ENCODE measurements at regions not wholly inside any gene's neighbourhood (a gene's known extent, or its start where the extent isn't known, plus 50 kb on each side); places are given as distances from the start of the nearest gene placed in this dataset.

GRCh38 chr10:8531116-8531515 lies 476.6 kb downstream of the GATA3 start:
- DNase-seq (ENCODE audit: low read depth in 2 of 3, low spot score in 2 of 3), result no peak

GRCh38 chr10:8532647-8533046 lies 478.2 kb downstream of the GATA3 start:
- DNase-seq (ENCODE audit: low read depth in 2 of 3, low spot score in 2 of 3), result no peak

GRCh38 chr10:8533462-8533861 lies 479.0 kb downstream of the GATA3 start:
- DNase-seq (ENCODE audit: low read depth in 2 of 3, low spot score in 2 of 3), result no peak

GRCh38 chr10:8534096-8534495 lies 479.6 kb downstream of the GATA3 start:
- DNase-seq (ENCODE audit: low read depth in 2 of 3, low spot score in 2 of 3), result no peak

- DNase-seq (ENCODE audit: low read depth in 2 of 3, low spot score in 2 of 3), result no peak
These were observed 480.4 kb downstream of the GATA3 start for GRCh38 chr10:8534891-8535290.

GRCh38 chr10:8539056-8539455 lies 484.6 kb downstream of the GATA3 start:
- DNase-seq (ENCODE audit: low read depth in 2 of 3, low spot score in 2 of 3), result no peak

- DNase-seq (ENCODE audit: low read depth in 2 of 3, low spot score in 2 of 3), result no peak
These were observed 489.0 kb downstream of the GATA3 start for GRCh38 chr10:8543361-8544056.

- no peak for DNase-seq (ENCODE audit: low read depth in 2 of 3, low spot score in 2 of 3)
These were observed 489.5 kb downstream of the GATA3 start for GRCh38 chr10:8544057-8544380.

- DNase-seq (ENCODE audit: low read depth in 2 of 3, low spot score in 2 of 3), result no peak
These were observed 490.0 kb downstream of the GATA3 start for GRCh38 chr10:8544500-8544899.

- no peak for DNase-seq (ENCODE audit: low read depth in 2 of 3, low spot score in 2 of 3)
These were observed 500.1 kb downstream of the GATA3 start for GRCh38 chr10:8554574-8554973.

GRCh38 chr10:8556321-8556720 lies 501.8 kb downstream of the GATA3 start:
- DNase-seq (ENCODE audit: low read depth in 2 of 3, low spot score in 2 of 3), result no peak

- no peak for DNase-seq (ENCODE audit: low read depth in 2 of 3, low spot score in 2 of 3)
These were observed 509.0 kb downstream of the GATA3 start for GRCh38 chr10:8563478-8563877.

- no peak for DNase-seq (ENCODE audit: low read depth in 2 of 3, low spot score in 2 of 3)
These were observed 512.2 kb downstream of the GATA3 start for GRCh38 chr10:8566737-8567136.

GRCh38 chr10:8568401-8568800 lies 513.9 kb downstream of the GATA3 start:
- DNase-seq (ENCODE audit: low read depth in 2 of 3, low spot score in 2 of 3), result no peak

- no peak for DNase-seq (ENCODE audit: low read depth in 2 of 3, low spot score in 2 of 3)
These were observed 521.1 kb downstream of the GATA3 start for GRCh38 chr10:8575620-8576019.

GRCh38 chr10:8576281-8576680 lies 521.8 kb downstream of the GATA3 start:
- DNase-seq (ENCODE audit: low read depth in 2 of 3, low spot score in 2 of 3), result no peak

GRCh38 chr10:8576911-8577310 lies 522.4 kb downstream of the GATA3 start:
- no peak for DNase-seq (ENCODE audit: low read depth in 2 of 3, low spot score in 2 of 3)

- DNase-seq (ENCODE audit: low read depth in 2 of 3, low spot score in 2 of 3), result no peak
These were observed 523.2 kb downstream of the GATA3 start for GRCh38 chr10:8577686-8578085.

- no peak for DNase-seq (ENCODE audit: low read depth in 2 of 3, low spot score in 2 of 3)
These were observed 527.2 kb downstream of the GATA3 start for GRCh38 chr10:8581521-8582225.

GRCh38 chr10:8583096-8583495 lies 528.6 kb downstream of the GATA3 start:
- no peak for DNase-seq (ENCODE audit: low read depth in 2 of 3, low spot score in 2 of 3)

GRCh38 chr10:8584666-8585065 lies 530.2 kb downstream of the GATA3 start:
- DNase-seq (ENCODE audit: low read depth in 2 of 3, low spot score in 2 of 3), result no peak

GRCh38 chr10:8586504-8586903 lies 532.0 kb downstream of the GATA3 start:
- DNase-seq (ENCODE audit: low read depth in 2 of 3, low spot score in 2 of 3), result no peak

GRCh38 chr10:8588135-8588534 lies 533.6 kb downstream of the GATA3 start:
- DNase-seq (ENCODE audit: low read depth in 2 of 3, low spot score in 2 of 3), result no peak

Measured in activated CD8-positive, alpha-beta memory T cell treated with anti-CD3 and anti-CD28 coated beads for 48 hours (primary cell).